IMR-90 (cell line): ENCODE measurements at regions not wholly inside any gene's neighbourhood (a gene's known extent, or its start where the extent isn't known, plus 50 kb on each side); places are given as distances from the start of the nearest gene placed in this dataset.

Experiments used
- ATAC-seq: fragments of 200-7000 bp; cut with Tn5 transposase; 2 replicates; pipeline ENCODE4 v1.9.1; 2020; ENCODE audit warnings: low read depth, mild to moderate bottlenecking, moderate library complexity
- BruUV-seq: library from RNA; stranded (reverse); fragments of 400-500 nt; replicated peaks from 2 replicates; lab custom pipeline; 2021; lab: Mats Ljungman, UMichigan
- CTCF ChIA-PET: fragments of 300-600 bp; formaldehyde crosslinking; extraction: SDS; loops from one replicate; lab custom pipeline; 2021; ENCODE audit warnings: antibody characterized with exemption; lab: Yijun Ruan, JAX
- POLR2A ChIA-PET: fragments of 300-600 bp; sonication (Branson Sonifier 250); formaldehyde crosslinking; loops from one replicate; lab custom pipeline; 2022; ENCODE audit warnings: antibody characterized with exemption; ENCODE audit not compliant: unreplicated experiment; lab: Charles Lee
- DNase-seq: peaks from one replicate; pipeline ENCODE4 v3.0.0; 2013
- H2AFZ ChIP-seq: replicated peaks from 2 replicates; pipeline ENCODE3; 2013; ENCODE audit warnings: low read length, mild to moderate bottlenecking; ENCODE audit not compliant: poor library complexity
- H2AK5ac ChIP-seq: 2 replicates; pipeline ENCODE4 v1.6.1; 2013; ENCODE audit warnings: low read depth, low read length, inconsistent platforms
- H2AK9ac ChIP-seq: replicated peaks from 2 replicates; pipeline ENCODE3; 2013; ENCODE audit warnings: mild to moderate bottlenecking, low read depth, low read length, moderate library complexity; ENCODE audit not compliant: poor library complexity
- H2BK120ac ChIP-seq: 2 replicates; pipeline ENCODE4 v1.6.1; 2013; ENCODE audit warnings: low read depth, low read length, inconsistent platforms
- H2BK15ac ChIP-seq: 3 replicates; pipeline ENCODE4 v1.6.1; 2013; ENCODE audit warnings: low read depth, low read length, inconsistent platforms
- H2BK20ac ChIP-seq: 2 replicates; pipeline ENCODE4 v1.6.1; 2013; ENCODE audit warnings: low read depth, mild to moderate bottlenecking, inconsistent platforms, low read length, moderate library complexity
- H2BK5ac ChIP-seq: 2 replicates; pipeline ENCODE4 v1.6.1; 2013; ENCODE audit warnings: mild to moderate bottlenecking, low read depth, low read length, inconsistent platforms; ENCODE audit not compliant: poor library complexity, severe bottlenecking
- H3K14ac ChIP-seq: replicated peaks from 2 replicates; pipeline ENCODE4 v1.6.1; 2013; ENCODE audit warnings: low read depth, low read length, inconsistent platforms
- H3K18ac ChIP-seq: 2 replicates; pipeline ENCODE4 v1.6.1; 2013; ENCODE audit warnings: low read depth, low read length, control low read depth
- H3K23ac ChIP-seq: 2 replicates; pipeline ENCODE4 v1.6.1; 2013; ENCODE audit warnings: low read depth, low read length, inconsistent platforms
- H3K27ac ChIP-seq: 2 replicates; pipeline ENCODE4 v1.5.1; 2013; ENCODE audit warnings: mild to moderate bottlenecking, control low read depth, low read length; ENCODE audit not compliant: insufficient read depth
- H3K27me3 ChIP-seq: 2 replicates; pipeline ENCODE4 v1.6.1; 2013; ENCODE audit warnings: low read length; ENCODE audit not compliant: control insufficient read depth, insufficient read depth
- H3K36me3 ChIP-seq: 2 replicates; pipeline ENCODE4 v1.6.1; 2013; ENCODE audit warnings: low read length, mixed read lengths; ENCODE audit not compliant: control insufficient read depth, insufficient read depth
- H3K4ac ChIP-seq: 2 replicates; pipeline ENCODE4 v1.6.1; 2013; ENCODE audit warnings: low read depth, low read length, inconsistent platforms
- H3K4me1 ChIP-seq: 2 replicates; pipeline ENCODE4 v1.6.1; 2013; ENCODE audit warnings: low read length, mixed read lengths; ENCODE audit not compliant: control insufficient read depth, insufficient read depth
- H3K4me2 ChIP-seq: 2 replicates; pipeline ENCODE4 v1.6.1; 2013; ENCODE audit warnings: low read depth, mild to moderate bottlenecking, control low read depth, low read length, moderate library complexity
- H3K4me3 ChIP-seq: 2 replicates; pipeline ENCODE4 v1.5.1; 2013; ENCODE audit warnings: low read depth, mild to moderate bottlenecking, control low read depth, low read length, moderate library complexity; ENCODE audit not compliant: insufficient read depth
- H3K56ac ChIP-seq: 2 replicates; pipeline ENCODE4 v1.6.1; 2013; ENCODE audit warnings: low read length, inconsistent platforms; ENCODE audit not compliant: insufficient read depth; ENCODE audit errors: extremely low read depth
- H3K79me1 ChIP-seq, 2 experiments: 2 replicates each; pipeline ENCODE4 v1.6.1; 2013; ENCODE audit warnings: low read length in 2 of 2, inconsistent platforms in 1 of 2, low read depth in 1 of 2
- H3K9ac ChIP-seq: 2 replicates; pipeline ENCODE4 v1.6.1; 2013; ENCODE audit warnings: low read depth, low read length, control low read depth
- H3K9me1 ChIP-seq: 2 replicates; pipeline ENCODE4 v1.6.1; 2013; ENCODE audit warnings: low read length, inconsistent platforms; ENCODE audit not compliant: insufficient read depth
- H3K9me3 ChIP-seq: 2 replicates; pipeline ENCODE4 v1.6.1; 2013; ENCODE audit warnings: low read length; ENCODE audit not compliant: control insufficient read depth, insufficient read depth
- H4K20me1 ChIP-seq: 2 replicates; pipeline ENCODE4 v1.6.1; 2013; ENCODE audit warnings: low read length, inconsistent platforms; ENCODE audit not compliant: insufficient read depth
- H4K5ac ChIP-seq: 2 replicates; pipeline ENCODE4 v1.6.1; 2013; ENCODE audit warnings: mild to moderate bottlenecking, low read depth, low read length, control low read depth
- H4K8ac ChIP-seq, 2 experiments: 2 replicates each; pipeline ENCODE4 v1.6.1; 2013; ENCODE audit warnings: low read depth in 2 of 2, low read length in 2 of 2, control low read depth in 1 of 2, inconsistent platforms in 1 of 2
- H4K91ac ChIP-seq: 2 replicates; pipeline ENCODE4 v1.6.1; 2013; ENCODE audit warnings: low read depth, low read length, inconsistent platforms; ENCODE audit not compliant: insufficient read depth
- BHLHE40 ChIP-seq: fragments of 150-350 bp; IDR thresholded peaks from 2 replicates; pipeline ENCODE4 v1.6.1; 2016; ENCODE audit warnings: mild to moderate bottlenecking, low read depth, low read length
- CEBPB ChIP-seq: IDR thresholded peaks from 2 replicates; pipeline ENCODE4 v1.6.1; 2012; ENCODE audit warnings: low read depth, low read length, improper control_type of control experiment
- CHD1 ChIP-seq: IDR thresholded peaks from 2 replicates; pipeline ENCODE4 v1.6.1; 2012; ENCODE audit warnings: low read depth, low read length, improper control_type of control experiment
- ELK1 ChIP-seq: fragments of 150-350 bp; IDR thresholded peaks from 2 replicates; pipeline ENCODE4 v1.6.1; 2016; ENCODE audit warnings: low read depth, mild to moderate bottlenecking, low read length, moderate library complexity, borderline replicate concordance
- FOS ChIP-seq: fragments of 150-350 bp; IDR thresholded peaks from 2 replicates; pipeline ENCODE4 v1.6.1; 2016; ENCODE audit warnings: low read depth, low read length
- MAFK ChIP-seq: IDR thresholded peaks from 2 replicates; pipeline ENCODE4 v1.6.1; 2012; ENCODE audit warnings: low read depth, low read length, improper control_type of control experiment
- MAZ ChIP-seq: IDR thresholded peaks from 2 replicates; pipeline ENCODE4 v1.6.1; 2012; ENCODE audit warnings: low read depth, mild to moderate bottlenecking, low read length, improper control_type of control experiment, moderate library complexity, borderline replicate concordance
- MXI1 ChIP-seq: IDR thresholded peaks from 2 replicates; pipeline ENCODE4 v1.6.1; 2012; ENCODE audit warnings: low read depth, mild to moderate bottlenecking, low read length, moderate library complexity, borderline replicate concordance
- NFE2L2 ChIP-seq: fragments of 150-350 bp; IDR thresholded peaks from 2 replicates; pipeline ENCODE4 v1.6.1; 2016; ENCODE audit warnings: low read depth, mild to moderate bottlenecking, low read length
- POLR2A ChIP-seq: IDR thresholded peaks from 2 replicates; pipeline ENCODE4 v1.6.1; 2012; ENCODE audit warnings: mild to moderate bottlenecking, low read depth, low read length
- RAD21 ChIP-seq: IDR thresholded peaks from 2 replicates; pipeline ENCODE4 v1.6.1; 2012; ENCODE audit warnings: low read length, improper control_type of control experiment
- RCOR1 ChIP-seq: IDR thresholded peaks from 2 replicates; pipeline ENCODE4 v1.6.1; 2012; ENCODE audit warnings: mild to moderate bottlenecking, low read length, improper control_type of control experiment; ENCODE audit not compliant: insufficient replicate concordance
- RFX5 ChIP-seq: IDR thresholded peaks from 2 replicates; pipeline ENCODE4 v1.8.0; 2012; ENCODE audit warnings: low read depth, mild to moderate bottlenecking, low read length, moderate library complexity
- SMC3 ChIP-seq: fragments of 150-350 bp; IDR thresholded peaks from 2 replicates; pipeline ENCODE4 v1.6.1; 2016; ENCODE audit warnings: low read depth, mild to moderate bottlenecking, antibody characterized with exemption, low read length, moderate library complexity
- WGBS, 2 experiments: methylation state at CpG; one replicate each; pipeline versions ENCODE4 v1.1.5 to v1.1.7; 2013; ENCODE audit warnings: missing lambda C conversion rate in 2 of 2; ENCODE audit not compliant: insufficient read length in 1 of 2; ENCODE audit errors: extremely low coverage in 2 of 2; 5-methylcytosine and 5-hydroxymethylcytosine counted together
- dilution Hi-C: fragments of 300-500 bp; cut with HindIII; formaldehyde crosslinking; loops from one replicate; pipeline ENCODE4 v1.14.3; 2018; ENCODE audit warnings: low sequenced_read_pairs; ENCODE audit not compliant: unreplicated experiment
- in situ Hi-C: fragments of 300-500 bp; cut with MboI; formaldehyde crosslinking; loops from 3 replicates; pipeline ENCODE4 v1.14.3; 2019; ENCODE audit warnings: low sequenced_read_pairs, inconsistent platforms, mixed read lengths
- intact Hi-C: fragments of 100-400 bp; cut with micrococcal nuclease; formaldehyde crosslinking; loops from 2 replicates; pipeline ENCODE4 v1.10.0; 2022
- TF ChIP-seq, protein P1 (sequence below): fragments of 150-350 bp; IDR thresholded peaks from 2 replicates; pipeline ENCODE4 v1.6.1; 2017; ENCODE audit warnings: mild to moderate bottlenecking, antibody characterized with exemption, low read length, low read depth
- TF ChIP-seq, protein P2 (sequence below): conservative IDR thresholded peaks from 2 replicates; pipeline ENCODE4 v1.5.1; 2012; ENCODE audit warnings: mild to moderate bottlenecking, low read depth, low read length, improper control_type of control experiment

GRCh38 chr15:31245756-31246155, 80.9 kb upstream of the KLF13 start:
- Histone ChIP-seq H3K14ac (no peak overlapping the region), H2AK9ac (no peak overlapping the region), H2AK5ac (no peak overlapping the region), H2BK20ac (no peak overlapping the region), H4K91ac (no peak overlapping the region), H3K27me3 (peaks cover 29% of the 10 kb centered on the region), H2AFZ (no peak overlapping the region), H3K4me1 (no peaks in the 10 kb centered on the region), H3K4me3 (no peak overlapping the region), H2BK120ac (no peak overlapping the region), H3K4me2 (no peak overlapping the region), H3K18ac (no peak overlapping the region), H3K36me3 (no peaks in the 10 kb centered on the region), H4K8ac (no peak overlapping the region), H3K23ac (no peak overlapping the region), H3K4ac (no peak overlapping the region), H4K5ac (no peak overlapping the region), H3K79me1 (no peaks in the 10 kb centered on the region), H3K9me3 (no peaks in the 10 kb centered on the region; the same call in 1 of the 2 replicates), H3K9me1 (no peaks in the 10 kb centered on the region), H2BK5ac (no peak overlapping the region), H4K20me1 (no peaks in the 10 kb centered on the region), H3K56ac (no peak overlapping the region), H3K9ac (no peak overlapping the region), H3K27ac (no peak overlapping the region), H2BK15ac (no peak overlapping the region)
- DNase-seq (no peak), ATAC-seq (no peak)
- intact Hi-C loops, result no loop called here
- no peak for TF ChIP-seq CHD1
- no peak for TF ChIP-seq FOS
- TF ChIP-seq MAZ, result no peak
- no peak for TF ChIP-seq RFX5
- TF ChIP-seq BHLHE40, result no peak
- no peak for TF ChIP-seq MXI1
- TF ChIP-seq RCOR1, result no peak
- TF ChIP-seq MAFK, result no peak
- no peak for TF ChIP-seq POLR2A
- TF ChIP-seq CEBPB, result no peak
- no peak for TF ChIP-seq NFE2L2
- no peak for TF ChIP-seq ELK1
- TF ChIP-seq SMC3, result no peak
- no peak for TF ChIP-seq RAD21
- TF ChIP-seq, protein P1, sequence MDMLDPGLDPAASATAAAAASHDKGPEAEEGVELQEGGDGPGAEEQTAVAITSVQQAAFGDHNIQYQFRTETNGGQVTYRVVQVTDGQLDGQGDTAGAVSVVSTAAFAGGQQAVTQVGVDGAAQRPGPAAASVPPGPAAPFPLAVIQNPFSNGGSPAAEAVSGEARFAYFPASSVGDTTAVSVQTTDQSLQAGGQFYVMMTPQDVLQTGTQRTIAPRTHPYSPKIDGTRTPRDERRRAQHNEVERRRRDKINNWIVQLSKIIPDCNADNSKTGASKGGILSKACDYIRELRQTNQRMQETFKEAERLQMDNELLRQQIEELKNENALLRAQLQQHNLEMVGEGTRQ, result no peak
- TF ChIP-seq, protein P2, sequence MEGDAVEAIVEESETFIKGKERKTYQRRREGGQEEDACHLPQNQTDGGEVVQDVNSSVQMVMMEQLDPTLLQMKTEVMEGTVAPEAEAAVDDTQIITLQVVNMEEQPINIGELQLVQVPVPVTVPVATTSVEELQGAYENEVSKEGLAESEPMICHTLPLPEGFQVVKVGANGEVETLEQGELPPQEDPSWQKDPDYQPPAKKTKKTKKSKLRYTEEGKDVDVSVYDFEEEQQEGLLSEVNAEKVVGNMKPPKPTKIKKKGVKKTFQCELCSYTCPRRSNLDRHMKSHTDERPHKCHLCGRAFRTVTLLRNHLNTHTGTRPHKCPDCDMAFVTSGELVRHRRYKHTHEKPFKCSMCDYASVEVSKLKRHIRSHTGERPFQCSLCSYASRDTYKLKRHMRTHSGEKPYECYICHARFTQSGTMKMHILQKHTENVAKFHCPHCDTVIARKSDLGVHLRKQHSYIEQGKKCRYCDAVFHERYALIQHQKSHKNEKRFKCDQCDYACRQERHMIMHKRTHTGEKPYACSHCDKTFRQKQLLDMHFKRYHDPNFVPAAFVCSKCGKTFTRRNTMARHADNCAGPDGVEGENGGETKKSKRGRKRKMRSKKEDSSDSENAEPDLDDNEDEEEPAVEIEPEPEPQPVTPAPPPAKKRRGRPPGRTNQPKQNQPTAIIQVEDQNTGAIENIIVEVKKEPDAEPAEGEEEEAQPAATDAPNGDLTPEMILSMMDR, result no peak
- no TSS peak for BruUV-seq
- dilution Hi-C loops, result no loop called here
- in situ Hi-C loops, result no loop called here
- CTCF ChIA-PET, result no interaction called here
- no CpG with 5 or more reads among the region's 3 CpGs for WGBS, 2 experiments
- POLR2A ChIA-PET, result no interaction called here
